Head of caudate nucleus (tissue), 42 donors: ENCODE measurements at regions not wholly inside any gene's neighbourhood (a gene's known extent, or its start where the extent isn't known, plus 50 kb on each side); places are given as distances from the start of the nearest gene placed in this dataset.

ENCODE experiments used
- DNase-seq, 42 donors: peaks; one replicate each; pipeline versions ENCODE4 v3.0.0 to v3.0.0-alpha.2; 2020 to 2021; ENCODE audit warnings: mixed read lengths in 7 of 42
- intact Hi-C: fragments of 100-400 bp; cut with DNase I; formaldehyde crosslinking; loops from one replicate; pipeline ENCODE4 v1.15.0; 2022

GRCh38 chr6:144854654-144855053 is 569.5 kb downstream of the UTRN start:
- no peak for DNase-seq
- intact Hi-C loops: no loop called here

GRCh38 chr6:144855375-144855774 is 570.2 kb downstream of the UTRN start:
- intact Hi-C loops: no loop called here
- no peak for DNase-seq

GRCh38 chr6:144855812-144856531 is 570.8 kb downstream of the UTRN start:
- intact Hi-C loops: no loop called here
- DNase-seq: no peak

- DNase-seq: no peak
- intact Hi-C loops: no loop called here
These were observed 571.5 kb downstream of the UTRN start for GRCh38 chr6:144856622-144857021.

- DNase-seq: no peak
- intact Hi-C loops: no loop called here
These were observed 572.0 kb downstream of the UTRN start for GRCh38 chr6:144857086-144857485.

- intact Hi-C loops: no loop called here
- DNase-seq: no peak
These were observed 577.6 kb downstream of the UTRN start for GRCh38 chr6:144862769-144863168.

GRCh38 chr6:144867761-144868160 is 582.6 kb downstream of the UTRN start:
- intact Hi-C loops: no loop called here
- DNase-seq: no peak

- no peak for DNase-seq
- intact Hi-C loops: no loop called here
These were observed 585.6 kb downstream of the UTRN start for GRCh38 chr6:144870782-144871181.

- intact Hi-C loops: no loop called here
These were observed 588.7 kb downstream of the UTRN start for GRCh38 chr6:144873623-144874378.

GRCh38 chr6:144876689-144877088 is 591.6 kb downstream of the UTRN start:
- DNase-seq: no peak
- intact Hi-C loops: no loop called here

More at GRCh38 chr6:144873623-144874378, 588.7 kb downstream of the UTRN start:
- no peak for DNase-seq

GRCh38 chr6:144877118-144877517 is 592.0 kb downstream of the UTRN start:
- intact Hi-C loops: no loop called here

GRCh38 chr6:144878577-144878976 is 593.4 kb downstream of the UTRN start:
- intact Hi-C loops: no loop called here
- no peak for DNase-seq

More at GRCh38 chr6:144877118-144877517, 592.0 kb downstream of the UTRN start:
- DNase-seq: no peak

- no peak for DNase-seq
- intact Hi-C loops: no loop called here
These were observed 594.3 kb downstream of the UTRN start for GRCh38 chr6:144879436-144879835.

- no peak for DNase-seq
- intact Hi-C loops: no loop called here
These were observed 597.3 kb downstream of the UTRN start for GRCh38 chr6:144882425-144882824.

- no peak for DNase-seq
- intact Hi-C loops: no loop called here
These were observed 598.8 kb downstream of the UTRN start for GRCh38 chr6:144883915-144884314.

GRCh38 chr6:144885817-144886216 is 600.7 kb downstream of the UTRN start:
- no peak for DNase-seq
- intact Hi-C loops: no loop called here

GRCh38 chr6:144886682-144887081 is 601.5 kb downstream of the UTRN start:
- DNase-seq: no peak
- intact Hi-C loops: no loop called here

GRCh38 chr6:144888621-144889020 is 603.5 kb downstream of the UTRN start:
- intact Hi-C loops: no loop called here
- peak in 11 of 42 donors; percentile 1 to 54 (median 16) for DNase-seq

- peak in 16 of 42 donors; percentile 4 to 63 (median 20) for DNase-seq
- intact Hi-C loops: no loop called here
These were observed 608.6 kb downstream of the UTRN start for GRCh38 chr6:144893680-144894151.

- intact Hi-C loops: no loop called here
- no peak for DNase-seq
These were observed 609.1 kb downstream of the UTRN start for GRCh38 chr6:144894240-144894639.
